PC-3 (cell line): ENCODE measurements at regions not wholly inside any gene's neighbourhood (a gene's known extent, or its start where the extent isn't known, plus 50 kb on each side); places are given as distances from the start of the nearest gene placed in this dataset.
"Not testable (repeated sequence)": the region's sequence is repeated elsewhere in the genome, so short reads cannot be mapped to it uniquely, and the experiment has no call there.

Experiments
- EZH2 ChIP-seq: fragments of 300-600 bp; sonication (generic); IDR thresholded peaks from one replicate; pipeline ENCODE4 v1.6.1; 2017; ENCODE audit warnings: antibody characterized with exemption, mild to moderate bottlenecking, low read length; ENCODE audit not compliant: unreplicated experiment
- EZH2phosphoT487 ChIP-seq: fragments of 300-600 bp; sonication (generic); IDR thresholded peaks from 2 replicates; pipeline ENCODE4 v1.6.1; 2018; ENCODE audit warnings: mild to moderate bottlenecking, antibody characterized with exemption, low read length, borderline replicate concordance
- TF ChIP-seq, protein P1 (sequence below): fragments of 300-600 bp; sonication (generic); conservative IDR thresholded peaks from 2 replicates; pipeline ENCODE4 v1.5.1; 2017; ENCODE audit warnings: antibody characterized with exemption, low read depth, mild to moderate bottlenecking, low read length

DNA sequence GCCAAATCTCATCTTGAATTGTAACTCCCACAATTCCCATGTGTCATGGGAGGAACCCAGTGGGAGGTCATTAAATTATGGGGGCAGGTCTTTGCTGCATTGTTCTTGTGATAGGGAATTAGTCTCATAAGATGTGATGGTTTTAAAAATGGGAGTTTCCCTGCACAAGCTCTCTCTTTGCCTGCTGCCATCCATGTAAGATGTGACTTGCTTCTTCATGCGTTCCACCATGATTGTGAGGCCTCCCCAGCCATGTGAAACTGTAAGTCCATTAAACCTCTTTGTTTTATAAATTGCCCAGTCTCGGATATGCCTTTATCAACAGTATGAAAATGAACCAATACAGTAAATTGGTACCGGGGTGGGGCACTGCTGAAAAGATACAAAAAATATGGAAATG is 974.5 kb downstream of the MCTP2 start:
- TF ChIP-seq, protein P1, sequence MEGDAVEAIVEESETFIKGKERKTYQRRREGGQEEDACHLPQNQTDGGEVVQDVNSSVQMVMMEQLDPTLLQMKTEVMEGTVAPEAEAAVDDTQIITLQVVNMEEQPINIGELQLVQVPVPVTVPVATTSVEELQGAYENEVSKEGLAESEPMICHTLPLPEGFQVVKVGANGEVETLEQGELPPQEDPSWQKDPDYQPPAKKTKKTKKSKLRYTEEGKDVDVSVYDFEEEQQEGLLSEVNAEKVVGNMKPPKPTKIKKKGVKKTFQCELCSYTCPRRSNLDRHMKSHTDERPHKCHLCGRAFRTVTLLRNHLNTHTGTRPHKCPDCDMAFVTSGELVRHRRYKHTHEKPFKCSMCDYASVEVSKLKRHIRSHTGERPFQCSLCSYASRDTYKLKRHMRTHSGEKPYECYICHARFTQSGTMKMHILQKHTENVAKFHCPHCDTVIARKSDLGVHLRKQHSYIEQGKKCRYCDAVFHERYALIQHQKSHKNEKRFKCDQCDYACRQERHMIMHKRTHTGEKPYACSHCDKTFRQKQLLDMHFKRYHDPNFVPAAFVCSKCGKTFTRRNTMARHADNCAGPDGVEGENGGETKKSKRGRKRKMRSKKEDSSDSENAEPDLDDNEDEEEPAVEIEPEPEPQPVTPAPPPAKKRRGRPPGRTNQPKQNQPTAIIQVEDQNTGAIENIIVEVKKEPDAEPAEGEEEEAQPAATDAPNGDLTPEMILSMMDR, result not testable (repeated sequence)
- TF ChIP-seq EZH2, EZH2phosphoT487: not testable (repeated sequence)
